ENCODE measurements at regions not wholly inside any gene's neighbourhood (a gene's known extent, or its start where the extent isn't known, plus 50 kb on each side); places are given as distances from the start of the nearest gene placed in this dataset.
"Not testable (repeated sequence)": the region's sequence is repeated elsewhere in the genome, so short reads cannot be mapped to it uniquely, and the experiment has no call there.

DNA sequence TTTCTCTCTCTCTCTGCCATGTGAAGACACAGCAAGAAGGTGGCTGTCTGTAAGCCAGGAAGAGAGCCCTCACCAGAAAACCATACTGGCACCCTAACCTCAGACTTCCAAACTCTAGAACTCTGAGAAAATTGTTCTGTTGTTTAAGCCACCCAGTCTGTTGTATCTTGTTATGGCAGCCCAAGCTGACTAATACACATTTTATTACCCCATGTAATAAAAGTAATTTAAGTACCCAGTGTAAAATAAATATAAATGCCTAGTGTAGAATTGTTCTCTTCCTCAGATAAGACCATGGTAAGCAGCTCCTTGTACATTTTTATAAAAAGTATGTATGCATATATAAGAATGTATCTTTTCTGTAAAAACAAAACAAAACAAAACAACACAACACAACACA is 119.7 kb downstream of the DTL start:
- no peak for DNase-seq (ENCODE audit: insufficient read length, low spot score)
- no peak for FAIRE-seq

GRCh38 chr1:212157252-212157651 is 121.7 kb downstream of the DTL start:
- DNase-seq (ENCODE audit: insufficient read length, low spot score) (no peak), FAIRE-seq (no peak)

DNA sequence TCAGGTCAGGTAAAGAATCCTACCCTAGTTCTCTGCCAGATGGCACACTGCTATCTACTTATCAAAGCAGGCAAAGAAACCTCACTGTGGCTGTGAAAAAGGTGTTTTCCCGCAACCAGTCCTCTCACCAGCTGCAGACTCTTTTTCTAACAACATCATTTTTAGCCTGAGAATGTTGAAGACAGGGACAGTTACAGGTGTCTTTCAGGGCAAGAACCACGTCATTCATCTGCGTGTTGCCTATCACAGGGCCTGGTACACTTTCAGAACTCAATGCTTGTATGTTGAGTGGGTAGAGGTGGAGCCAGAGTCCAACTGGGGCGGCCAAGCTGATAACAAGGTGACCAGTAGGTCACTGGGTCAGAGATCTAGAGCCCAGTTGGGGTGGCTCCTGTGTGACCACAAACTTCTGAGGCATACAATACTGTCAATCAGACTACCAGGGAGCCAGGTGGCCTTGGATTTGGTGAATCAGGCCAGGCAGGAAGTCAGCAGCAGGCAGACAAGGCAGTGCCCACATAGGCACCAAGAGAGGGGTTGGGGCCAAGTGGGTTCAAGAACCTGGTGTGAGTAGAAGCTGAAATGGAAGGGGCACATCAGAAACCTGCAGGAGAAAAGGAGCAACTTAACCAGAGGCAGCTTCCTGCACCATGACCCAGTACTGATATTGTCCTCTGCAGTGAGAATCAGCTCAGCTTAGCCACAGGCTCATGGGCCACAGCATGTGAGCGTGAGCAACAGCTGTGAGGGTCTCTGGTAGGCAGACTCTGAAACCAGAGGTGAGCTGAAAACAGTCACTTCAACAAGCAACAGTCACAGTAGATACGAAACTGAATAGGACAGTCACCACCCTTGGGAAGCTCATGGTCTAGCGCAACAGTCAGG is 123.6 kb downstream of the DTL start:
- FAIRE-seq = no peak
- no peak for DNase-seq (ENCODE audit: insufficient read length, low spot score)

GRCh38 chr1:212161231-212161781 is 123.9 kb upstream of the PPP2R5A start:
- FAIRE-seq (no peak), DNase-seq (ENCODE audit: insufficient read length, low spot score) (peak; percentile 52)

DNA sequence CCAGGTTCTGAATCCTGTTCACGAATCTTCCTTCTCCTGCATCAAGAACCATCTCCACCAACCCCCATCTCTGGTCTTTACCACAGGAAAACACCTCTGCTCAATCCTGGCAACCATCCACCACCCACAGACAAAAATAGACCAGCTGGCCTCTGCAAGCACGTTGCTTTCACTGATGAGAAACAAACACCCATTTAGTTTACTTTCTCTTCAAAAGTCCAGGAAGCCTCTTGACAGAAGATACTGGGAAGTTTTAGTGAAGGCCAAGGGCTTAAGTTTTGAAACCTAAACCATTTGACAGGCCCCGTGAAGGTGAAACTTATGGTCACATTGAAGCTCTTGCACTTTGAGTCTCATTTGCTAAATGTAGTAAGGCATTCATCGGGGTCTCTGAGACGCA is 122.6 kb upstream of the PPP2R5A start:
- FAIRE-seq (no peak), DNase-seq (ENCODE audit: insufficient read length, low spot score) (no peak)

DNA sequence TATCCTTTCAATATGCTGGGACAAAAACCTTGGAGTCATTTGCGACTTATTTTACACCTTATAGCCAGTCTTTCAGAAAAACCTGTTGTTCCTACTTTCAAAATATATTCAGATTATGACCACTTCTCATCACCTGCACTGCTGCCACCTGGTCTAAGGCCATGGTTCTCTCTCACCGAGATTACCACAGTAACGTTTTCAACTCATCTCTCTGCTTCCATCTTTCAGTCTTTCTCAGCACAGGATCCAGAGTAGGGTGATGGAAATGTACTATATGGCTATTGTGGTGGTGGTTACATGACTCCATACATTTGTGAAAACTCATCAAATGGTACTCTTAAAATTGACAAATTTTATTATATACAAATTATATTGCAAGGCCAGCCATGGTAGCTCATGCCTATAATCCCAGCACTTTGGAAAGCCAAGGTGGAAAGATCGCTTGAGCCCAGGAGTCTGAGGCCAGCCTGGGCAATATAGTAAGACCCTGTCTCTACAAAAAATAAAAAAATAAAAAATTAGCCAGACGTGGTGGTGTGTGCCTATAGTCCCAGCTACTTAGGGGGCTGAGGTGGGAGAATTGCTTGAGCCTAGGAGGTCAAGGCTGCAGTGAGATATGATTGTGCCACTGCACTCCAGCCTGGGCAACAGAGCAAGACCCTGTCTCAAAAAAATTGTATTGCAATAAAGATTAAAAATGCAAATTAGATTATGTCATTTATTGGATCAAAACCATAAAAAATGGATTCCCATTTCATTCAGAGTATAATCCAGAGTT is 120.9 kb upstream of the PPP2R5A start:
- no peak for FAIRE-seq
- DNase-seq (ENCODE audit: insufficient read length, low spot score) = no peak

GRCh38 chr1:212166244-212166643 is 119.0 kb upstream of the PPP2R5A start:
- DNase-seq (ENCODE audit: insufficient read length, low spot score) = no peak
- FAIRE-seq = no peak

DNA sequence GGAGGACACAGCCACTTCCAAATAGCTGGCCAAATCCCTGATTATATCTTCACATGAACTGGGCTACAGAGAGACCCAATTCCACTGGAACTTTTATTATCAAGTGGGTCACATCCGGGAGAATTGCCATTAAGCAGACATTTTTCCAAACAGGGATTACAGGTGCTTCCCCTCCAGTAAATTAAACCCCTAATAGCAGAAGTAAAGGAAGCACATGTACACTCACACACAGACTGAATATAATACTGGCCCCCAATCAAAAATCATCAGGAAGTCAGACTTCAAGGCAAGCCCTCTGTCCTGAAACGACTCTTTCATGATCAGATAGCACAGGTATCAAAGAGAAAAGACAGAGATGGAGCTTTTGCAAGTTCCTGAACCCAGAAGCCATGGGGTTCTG is 118.6 kb upstream of the PPP2R5A start:
- DNase-seq (ENCODE audit: insufficient read length, low spot score) = no peak
- no peak for FAIRE-seq

GRCh38 chr1:212167098-212167497 is 118.1 kb upstream of the PPP2R5A start:
- DNase-seq (ENCODE audit: insufficient read length, low spot score) (no peak), FAIRE-seq (no peak)

- DNase-seq (ENCODE audit: insufficient read length, low spot score) (no peak), FAIRE-seq (no peak)
Measured at GRCh38 chr1:212173567-212173966, 111.6 kb upstream of the PPP2R5A start.

DNA sequence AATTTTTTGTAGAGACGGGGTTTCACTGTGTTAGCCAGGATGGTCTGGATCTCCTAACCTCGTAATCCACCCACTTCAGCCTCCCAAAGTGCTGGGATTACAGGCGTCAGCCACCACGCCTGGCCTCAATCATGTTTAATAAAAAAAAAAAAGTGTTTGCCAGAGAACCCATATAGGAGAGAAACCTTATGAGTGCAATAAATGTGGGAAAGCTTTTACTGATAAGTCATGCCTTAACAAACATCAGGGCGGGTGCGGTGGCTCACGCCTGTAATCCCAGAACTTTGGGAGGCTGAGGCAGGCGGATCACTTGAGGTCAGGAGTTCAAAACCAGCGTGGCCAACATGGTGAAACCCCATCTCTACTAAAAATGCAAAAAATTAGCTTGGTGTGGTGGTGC is 110.9 kb upstream of the PPP2R5A start:
- not testable (repeated sequence) for DNase-seq (ENCODE audit: insufficient read length, low spot score); FAIRE-seq

- no peak for FAIRE-seq
- DNase-seq (ENCODE audit: insufficient read length, low spot score) = no peak
Measured at GRCh38 chr1:212177542-212177941, 107.7 kb upstream of the PPP2R5A start.

GRCh38 chr1:212178851-212179250 is 106.4 kb upstream of the PPP2R5A start:
- DNase-seq (ENCODE audit: insufficient read length, low spot score) = no peak

GRCh38 chr1:212179394-212180076 is 105.7 kb upstream of the PPP2R5A start:
- no peak for FAIRE-seq
- peak; percentile 77 for DNase-seq (ENCODE audit: insufficient read length, low spot score)

More at GRCh38 chr1:212178851-212179250, 106.4 kb upstream of the PPP2R5A start:
- no peak for FAIRE-seq

DNA sequence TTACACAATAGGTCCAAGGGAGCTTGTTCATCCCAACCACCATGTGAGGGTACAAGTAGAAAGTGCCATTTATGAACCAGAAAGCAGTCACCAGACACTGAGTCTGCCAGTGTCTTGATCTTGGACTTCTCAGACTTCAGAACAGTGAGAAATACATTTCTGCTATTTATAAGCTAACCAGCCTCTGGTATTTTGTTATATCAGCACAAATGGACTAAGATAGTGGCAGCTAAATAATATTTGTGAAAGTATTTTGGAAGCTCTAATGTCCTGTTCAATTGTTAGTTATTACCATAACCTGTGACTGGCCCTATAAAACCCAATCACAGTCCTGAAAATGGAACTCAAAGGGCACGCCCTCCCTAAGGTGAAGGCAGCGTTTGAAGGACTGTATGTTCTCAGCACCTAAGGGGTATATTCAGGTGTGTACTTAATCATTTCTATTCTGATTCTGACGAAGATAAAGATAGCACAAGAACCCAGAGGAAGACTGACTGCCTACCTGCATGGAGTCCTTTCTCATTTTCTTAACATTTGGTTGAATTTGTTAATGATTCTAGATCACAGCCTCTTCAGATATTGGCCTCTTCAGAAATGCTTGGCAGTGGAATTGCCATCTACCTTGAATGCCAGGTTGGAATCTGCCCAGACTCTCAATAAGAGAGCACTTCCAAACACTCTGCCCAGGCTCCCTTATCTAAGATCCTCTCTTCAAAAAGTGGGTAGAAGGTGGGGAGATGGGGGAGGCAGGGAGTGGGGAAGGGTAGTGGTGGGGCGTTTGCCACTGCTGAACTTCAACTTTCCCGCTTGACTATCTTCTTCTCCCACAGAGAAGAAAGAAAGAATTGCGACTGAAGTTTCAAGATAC is 104.0 kb upstream of the PPP2R5A start:
- FAIRE-seq = no peak
- DNase-seq (ENCODE audit: insufficient read length, low spot score) = no peak

GRCh38 chr1:212182171-212182570 is 103.0 kb upstream of the PPP2R5A start:
- no peak for DNase-seq (ENCODE audit: insufficient read length, low spot score)
- no peak for FAIRE-seq

- DNase-seq (ENCODE audit: insufficient read length, low spot score) = no peak
- no peak for FAIRE-seq
Measured at GRCh38 chr1:212182579-212182978, 102.6 kb upstream of the PPP2R5A start.

DNA sequence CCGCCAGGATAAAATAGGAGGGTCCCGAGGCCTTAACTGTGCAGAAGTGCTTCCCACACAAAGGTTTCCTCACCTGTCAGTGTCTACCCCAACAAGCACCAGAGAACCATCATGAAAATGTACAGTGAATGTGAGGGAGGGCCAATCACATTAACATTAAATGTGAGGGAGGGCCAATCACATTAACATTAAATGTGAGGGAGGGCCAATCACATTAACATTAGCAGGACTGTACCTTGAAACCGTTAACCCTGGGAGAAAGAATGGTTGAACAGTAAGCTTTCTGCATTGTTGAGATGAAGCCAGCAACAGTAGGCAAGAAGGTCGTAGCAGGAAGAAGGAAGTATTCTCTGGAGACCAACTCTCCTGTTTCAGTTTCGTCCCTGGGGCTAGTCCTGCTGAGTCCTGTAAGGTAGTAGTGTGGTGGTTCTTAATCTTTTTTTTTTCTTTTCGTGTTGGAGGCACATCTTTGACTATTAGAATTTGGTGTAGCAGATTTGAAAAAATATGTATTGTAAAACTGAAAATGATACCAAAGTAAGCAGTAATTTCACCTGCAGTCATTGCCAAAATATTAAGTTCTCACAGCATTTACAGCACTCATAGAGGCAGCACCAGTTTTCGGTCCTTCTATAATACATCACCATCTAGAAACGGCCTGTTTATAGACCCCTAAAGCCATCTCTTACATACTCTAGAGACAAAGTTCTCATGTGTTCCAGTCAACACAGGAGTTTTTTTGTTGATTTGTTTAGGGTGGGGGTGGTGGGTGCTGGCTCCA is 98.6 kb upstream of the PPP2R5A start:
- DNase-seq (ENCODE audit: insufficient read length, low spot score) (no peak), FAIRE-seq (no peak)
